ENCODE measurements at regions not wholly inside any gene's neighbourhood (a gene's known extent, or its start where the extent isn't known, plus 50 kb on each side); places are given as distances from the start of the nearest gene placed in this dataset.

- no peak overlapping the region for H3K4me2 ChIP-seq (ENCODE audit: insufficient read depth, insufficient read length, low read length)
- no peak overlapping the region for H2BK20ac ChIP-seq (ENCODE audit: low read depth, low read length, poor library complexity, severe bottlenecking)
- no peaks in the 10 kb centered on the region for H3K4me1 ChIP-seq (ENCODE audit: insufficient read depth, low read length)
- peaks cover 5% of the 10 kb centered on the region for H3K27me3 Mint-ChIP-seq (ENCODE audit: low read depth)
- H3K23me2 ChIP-seq (ENCODE audit: insufficient read length, low read depth, low read length, poor library complexity, severe bottlenecking), result no peaks in the 10 kb centered on the region
- no peak overlapping the region for H3K18ac ChIP-seq (ENCODE audit: insufficient read length, low read depth, low read length)
- H3K27me3 ChIP-seq (ENCODE audit: insufficient read depth, low read length), result no peaks in the 10 kb centered on the region
- no peak for TF ChIP-seq CTCF (conservative IDR thresholded peaks at IDR 0.05)
- H2BK120ac ChIP-seq (ENCODE audit: low read depth, low read length, poor library complexity, severe bottlenecking), result no peak overlapping the region
- no peak overlapping the region for H2BK15ac ChIP-seq (ENCODE audit: low read depth, low read length)
- no peaks in the 10 kb centered on the region for H4K20me1 ChIP-seq (ENCODE audit: control insufficient read depth, insufficient read depth, insufficient read length)
- no peak overlapping the region for H3K4ac ChIP-seq (ENCODE audit: low read depth, low read length)
- no peak overlapping the region for H3T11ph ChIP-seq (ENCODE audit: low read length)
- no peak overlapping the region for H2AK5ac ChIP-seq (ENCODE audit: insufficient read length, low read length)
- H3K56ac ChIP-seq (ENCODE audit: insufficient read length, low read depth, low read length), result no peak overlapping the region
- no peak overlapping the region for H2AFZ ChIP-seq (ENCODE audit: low read length)
- no peak overlapping the region for H3K14ac ChIP-seq (ENCODE audit: insufficient read depth, low read length)
- no peaks in the 10 kb centered on the region for H3K9me3 ChIP-seq (ENCODE audit: control insufficient read depth, low read depth, low read length)
- H2BK5ac ChIP-seq (ENCODE audit: insufficient read length, low read length), result no peak overlapping the region
- H4K91ac ChIP-seq (ENCODE audit: insufficient read length, low read depth, low read length), result no peak overlapping the region
- H3K79me1 ChIP-seq (ENCODE audit: insufficient read depth, low read depth, low read length, poor library complexity, severe bottlenecking), result no peaks in the 10 kb centered on the region
- 100% methylated on average over 4 of the region's 5 CpGs for WGBS (ENCODE audit: extremely low coverage, insufficient read length, low lambda C conversion rate)
- no peaks in the 10 kb centered on the region for H3K36me3 Mint-ChIP-seq (ENCODE audit: insufficient read depth in 1 of 3, low read depth in 3 of 3)
- H3K9me3 Mint-ChIP-seq, result peaks cover 0 to 3% of the 10 kb centered on the region in 2 experiments; a peak in 1 of 5 replicates
- no peak for DNase-seq
- H3K27ac ChIP-seq (ENCODE audit: insufficient read length, low read depth, low read length), result no peak overlapping the region
- H3K4me1 Mint-ChIP-seq, result peaks cover 6 to 7% of the 10 kb centered on the region in 2 experiments
- H4K8ac ChIP-seq (replicated peaks; ENCODE audit: insufficient read length, low read depth, low read length), result no peak overlapping the region
- no peak overlapping the region for H4K5ac ChIP-seq (ENCODE audit: insufficient read length, low read depth, low read length)
- H2BK12ac ChIP-seq (ENCODE audit: insufficient read length, low read depth, low read length), result no peak overlapping the region
- no peak overlapping the region for H3K27ac Mint-ChIP-seq
- H3K23ac ChIP-seq (ENCODE audit: insufficient read length, low read depth, low read length), result no peak overlapping the region
- H3K79me2 ChIP-seq (ENCODE audit: insufficient read depth, low read length), result no peaks in the 10 kb centered on the region
- no peak overlapping the region for H3K4me3 Mint-ChIP-seq
- no peak overlapping the region for H3K9ac ChIP-seq (ENCODE audit: extremely low read depth, insufficient read length, low read length)
Measured at GRCh38 chr11:133586903-133587517, 54.7 kb upstream of the OPCML start.

Data from H9 (cell line).